Loucy (cell line): ENCODE measurements at regions not wholly inside any gene's neighbourhood (a gene's known extent, or its start where the extent isn't known, plus 50 kb on each side); places are given as distances from the start of the nearest gene placed in this dataset.

Experiments used
- H2AFZ ChIP-seq: fragments of 200-600 bp; sonication (generic); 2 replicates; pipeline ENCODE4 v1.6.0; 2016; ENCODE audit warnings: antibody characterized with exemption, mild to moderate bottlenecking, low read length, moderate library complexity
- H3F3A ChIP-seq: fragments of 200-600 bp; 2 replicates; pipeline ENCODE4 v1.6.0; 2016; ENCODE audit warnings: antibody characterized with exemption, low read depth, mild to moderate bottlenecking
- H3K27me3 ChIP-seq: fragments of 200-600 bp; sonication (generic); 2 replicates; pipeline ENCODE4 v1.6.1; 2014; ENCODE audit warnings: low read length, mild to moderate bottlenecking; ENCODE audit not compliant: insufficient read depth, poor library complexity, severe bottlenecking
- H3K36me3 ChIP-seq: fragments of 200-600 bp; sonication (generic); 2 replicates; pipeline ENCODE4 v1.6.1; 2016; ENCODE audit warnings: low read length; ENCODE audit not compliant: insufficient read depth
- H3K4me1 ChIP-seq: fragments of 200-600 bp; sonication (generic); 2 replicates; pipeline ENCODE4 v1.5.1; 2014; ENCODE audit warnings: low read length, mild to moderate bottlenecking; ENCODE audit not compliant: insufficient read depth, poor library complexity, severe bottlenecking
- H3K4me2 ChIP-seq: fragments of 200-600 bp; sonication (generic); 2 replicates; pipeline ENCODE4 v1.6.0; 2014; ENCODE audit warnings: antibody characterized with exemption, low read length, low read depth, mild to moderate bottlenecking; ENCODE audit not compliant: poor library complexity, severe bottlenecking
- H3K4me3 ChIP-seq: fragments of 200-600 bp; sonication (generic); 2 replicates; pipeline ENCODE4 v1.5.1; 2014; ENCODE audit warnings: low read length, mild to moderate bottlenecking, mixed read lengths; ENCODE audit not compliant: poor library complexity, severe bottlenecking
- H3K79me2 ChIP-seq: fragments of 200-600 bp; sonication (generic); 2 replicates; pipeline ENCODE4 v1.6.1; 2014; ENCODE audit warnings: low read length; ENCODE audit not compliant: insufficient read depth
- H3K9ac ChIP-seq: fragments of 200-600 bp; sonication (generic); 2 replicates; pipeline ENCODE4 v1.6.0; 2014; ENCODE audit warnings: mild to moderate bottlenecking, low read depth, low read length, moderate library complexity; ENCODE audit not compliant: poor library complexity, severe bottlenecking
- H3K9me2 ChIP-seq: fragments of 200-600 bp; sonication (generic); replicated peaks from 2 replicates; pipeline ENCODE4 v1.6.1; 2016; ENCODE audit warnings: low read depth, low read length, mixed read lengths
- H3K9me3 ChIP-seq: fragments of 200-600 bp; sonication (generic); 2 replicates; pipeline ENCODE4 v1.6.1; 2014; ENCODE audit warnings: mild to moderate bottlenecking, antibody characterized with exemption, low read length, low read depth; ENCODE audit not compliant: insufficient read depth
- H4K20me1 ChIP-seq: fragments of 200-600 bp; sonication (generic); 2 replicates; pipeline ENCODE4 v1.6.0; 2014; ENCODE audit warnings: antibody characterized with exemption, low read length, mild to moderate bottlenecking; ENCODE audit not compliant: insufficient read depth, poor library complexity, severe bottlenecking
- EZH2phosphoT487 ChIP-seq: fragments of 200-600 bp; IDR thresholded peaks from 2 replicates; pipeline ENCODE4 v1.6.1; 2018; ENCODE audit warnings: antibody characterized with exemption, mild to moderate bottlenecking, moderate library complexity, borderline replicate concordance
- TF ChIP-seq, protein P1 (sequence below): fragments of 200-600 bp; sonication (generic); conservative IDR thresholded peaks from 2 replicates; pipeline ENCODE4 v1.5.1; 2014; ENCODE audit warnings: mild to moderate bottlenecking, antibody characterized with exemption, low read length

- peak overlapping the region; percentile 56 for H3K4me2 ChIP-seq
- TF ChIP-seq, protein P1, sequence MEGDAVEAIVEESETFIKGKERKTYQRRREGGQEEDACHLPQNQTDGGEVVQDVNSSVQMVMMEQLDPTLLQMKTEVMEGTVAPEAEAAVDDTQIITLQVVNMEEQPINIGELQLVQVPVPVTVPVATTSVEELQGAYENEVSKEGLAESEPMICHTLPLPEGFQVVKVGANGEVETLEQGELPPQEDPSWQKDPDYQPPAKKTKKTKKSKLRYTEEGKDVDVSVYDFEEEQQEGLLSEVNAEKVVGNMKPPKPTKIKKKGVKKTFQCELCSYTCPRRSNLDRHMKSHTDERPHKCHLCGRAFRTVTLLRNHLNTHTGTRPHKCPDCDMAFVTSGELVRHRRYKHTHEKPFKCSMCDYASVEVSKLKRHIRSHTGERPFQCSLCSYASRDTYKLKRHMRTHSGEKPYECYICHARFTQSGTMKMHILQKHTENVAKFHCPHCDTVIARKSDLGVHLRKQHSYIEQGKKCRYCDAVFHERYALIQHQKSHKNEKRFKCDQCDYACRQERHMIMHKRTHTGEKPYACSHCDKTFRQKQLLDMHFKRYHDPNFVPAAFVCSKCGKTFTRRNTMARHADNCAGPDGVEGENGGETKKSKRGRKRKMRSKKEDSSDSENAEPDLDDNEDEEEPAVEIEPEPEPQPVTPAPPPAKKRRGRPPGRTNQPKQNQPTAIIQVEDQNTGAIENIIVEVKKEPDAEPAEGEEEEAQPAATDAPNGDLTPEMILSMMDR, result no peak
- TF ChIP-seq EZH2phosphoT487, result no peak
- peak overlapping the region; percentile 54 for H3K9ac ChIP-seq
- H3K27me3 ChIP-seq, result no peaks in the 10 kb centered on the region
- peaks cover 14% of the 10 kb centered on the region; the same call in 1 of the 2 replicates for H3F3A ChIP-seq
- H3K4me3 ChIP-seq, result peak overlapping the region; percentile 49
- H3K4me1 ChIP-seq, result peaks cover 77% of the 10 kb centered on the region
- H4K20me1 ChIP-seq, result no peaks in the 10 kb centered on the region
- no peak overlapping the region for H2AFZ ChIP-seq
- H3K79me2 ChIP-seq, result peaks cover 8% of the 10 kb centered on the region; the same call in 1 of the 2 replicates
- peaks cover 6% of the 10 kb centered on the region; the same call in 1 of the 2 replicates for H3K9me3 ChIP-seq
- no peaks in the 10 kb centered on the region for H3K36me3 ChIP-seq
- no peaks in the 10 kb centered on the region for H3K9me2 ChIP-seq
Measured at GRCh38 chr1:115501476-115501875, 140.3 kb upstream of the VANGL1 start.

- no peak overlapping the region for H3K4me3 ChIP-seq
- no peaks in the 10 kb centered on the region for H3K9me2 ChIP-seq
- no peak overlapping the region for H3K9ac ChIP-seq
- H3K27me3 ChIP-seq, result no peaks in the 10 kb centered on the region
- no peak overlapping the region for H2AFZ ChIP-seq
- peaks cover 6% of the 10 kb centered on the region; the same call in 1 of the 2 replicates for H3K9me3 ChIP-seq
- H3K4me2 ChIP-seq, result no peak overlapping the region
- peaks cover 10% of the 10 kb centered on the region; the same call in 1 of the 2 replicates for H3F3A ChIP-seq
- peaks cover 65% of the 10 kb centered on the region for H3K4me1 ChIP-seq
- H3K36me3 ChIP-seq, result no peaks in the 10 kb centered on the region
- H3K79me2 ChIP-seq, result no peaks in the 10 kb centered on the region
- H4K20me1 ChIP-seq, result no peaks in the 10 kb centered on the region
- TF ChIP-seq, protein P1, result no peak
- TF ChIP-seq EZH2phosphoT487, result no peak
Measured at GRCh38 chr1:115499253-115499652, 142.5 kb upstream of the VANGL1 start.

DNA sequence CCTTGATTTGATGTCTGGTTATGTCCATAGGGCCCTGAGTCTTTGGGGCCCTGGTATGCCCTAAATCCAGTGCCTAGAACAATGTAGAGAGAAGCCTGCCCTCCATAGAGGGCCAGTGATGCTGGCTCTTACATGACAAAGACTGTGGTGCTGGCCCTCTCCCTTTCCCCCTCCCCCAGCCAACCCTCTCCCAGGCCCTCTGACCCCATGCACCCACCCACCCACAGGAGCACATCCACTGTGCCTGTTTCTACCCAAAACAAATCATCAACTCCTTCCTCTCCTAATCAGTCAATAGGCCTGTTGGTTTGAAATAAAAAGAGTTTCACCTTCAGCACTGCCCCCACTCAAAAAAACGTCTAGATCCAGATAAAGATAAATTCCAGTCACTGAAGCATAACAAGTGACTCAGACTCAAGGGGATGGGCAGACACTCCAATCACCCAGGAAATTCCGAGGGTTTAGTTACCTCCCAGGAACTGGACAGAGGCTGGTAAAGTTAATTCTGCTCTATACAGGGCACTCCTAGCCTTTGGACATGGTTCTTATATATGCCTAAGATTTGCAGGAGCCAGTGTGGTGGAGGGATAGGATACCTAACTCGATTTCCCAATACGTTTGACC is 144.8 kb upstream of the VANGL1 start:
- H3F3A ChIP-seq, result peaks cover 9% of the 10 kb centered on the region; the same call in 1 of the 2 replicates
- H3K79me2 ChIP-seq, result no peaks in the 10 kb centered on the region
- no peaks in the 10 kb centered on the region for H3K27me3 ChIP-seq
- H3K9me2 ChIP-seq, result no peaks in the 10 kb centered on the region
- no peak overlapping the region for H3K4me3 ChIP-seq
- no peaks in the 10 kb centered on the region for H3K9me3 ChIP-seq
- peaks cover 61% of the 10 kb centered on the region for H3K4me1 ChIP-seq
- H4K20me1 ChIP-seq, result no peaks in the 10 kb centered on the region
- no peaks in the 10 kb centered on the region for H3K36me3 ChIP-seq
- no peak overlapping the region for H2AFZ ChIP-seq
- no peak for TF ChIP-seq EZH2phosphoT487
- TF ChIP-seq, protein P1, result no peak
- H3K9ac ChIP-seq, result no peak overlapping the region
- no peak overlapping the region for H3K4me2 ChIP-seq
